ENCODE measurements at regions not wholly inside any gene's neighbourhood (a gene's known extent, or its start where the extent isn't known, plus 50 kb on each side); places are given as distances from the start of the nearest gene placed in this dataset.

GRCh38 chr9:119945686-119946085 lies 576.5 kb upstream of the BRINP1 start:
- CTCF ChIA-PET = no interaction called here

GRCh38 chr9:119941091-119941490 lies 571.9 kb upstream of the BRINP1 start:
- no peaks in the 10 kb centered on the region for H3K27me3 ChIP-seq (replicated peaks; ENCODE audit: insufficient read depth, low read depth, low read length, poor library complexity)
- no peak overlapping the region for H3K4me3 ChIP-seq (ENCODE audit: low read depth, low read length, poor library complexity, severe bottlenecking)
- ChIA-PET CTCF (no interaction called here), POLR2A (ENCODE audit: low non-redundant PET) (no interaction called here)
- no peaks in the 10 kb centered on the region for H3K4me1 ChIP-seq (ENCODE audit: insufficient read depth, low read length, poor library complexity, severe bottlenecking)
- no peak for DNase-seq (ENCODE audit: low spot score)
- no TSS peak for BruUV-seq (replicated peaks)
- no peak overlapping the region for H3K27ac ChIP-seq (ENCODE audit: low read depth, low read length, poor library complexity, severe bottlenecking)
- no peaks in the 10 kb centered on the region for H3K9me3 ChIP-seq (ENCODE audit: low read depth, low read length, poor library complexity, severe bottlenecking)
- intact Hi-C loops (cut with micrococcal nuclease; ENCODE audit: unreplicated experiment) = no loop called here
- no peaks in the 10 kb centered on the region for H3K36me3 ChIP-seq (ENCODE audit: insufficient read depth, low read length, poor library complexity, severe bottlenecking)
- TF ChIP-seq, protein P1, sequence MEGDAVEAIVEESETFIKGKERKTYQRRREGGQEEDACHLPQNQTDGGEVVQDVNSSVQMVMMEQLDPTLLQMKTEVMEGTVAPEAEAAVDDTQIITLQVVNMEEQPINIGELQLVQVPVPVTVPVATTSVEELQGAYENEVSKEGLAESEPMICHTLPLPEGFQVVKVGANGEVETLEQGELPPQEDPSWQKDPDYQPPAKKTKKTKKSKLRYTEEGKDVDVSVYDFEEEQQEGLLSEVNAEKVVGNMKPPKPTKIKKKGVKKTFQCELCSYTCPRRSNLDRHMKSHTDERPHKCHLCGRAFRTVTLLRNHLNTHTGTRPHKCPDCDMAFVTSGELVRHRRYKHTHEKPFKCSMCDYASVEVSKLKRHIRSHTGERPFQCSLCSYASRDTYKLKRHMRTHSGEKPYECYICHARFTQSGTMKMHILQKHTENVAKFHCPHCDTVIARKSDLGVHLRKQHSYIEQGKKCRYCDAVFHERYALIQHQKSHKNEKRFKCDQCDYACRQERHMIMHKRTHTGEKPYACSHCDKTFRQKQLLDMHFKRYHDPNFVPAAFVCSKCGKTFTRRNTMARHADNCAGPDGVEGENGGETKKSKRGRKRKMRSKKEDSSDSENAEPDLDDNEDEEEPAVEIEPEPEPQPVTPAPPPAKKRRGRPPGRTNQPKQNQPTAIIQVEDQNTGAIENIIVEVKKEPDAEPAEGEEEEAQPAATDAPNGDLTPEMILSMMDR (conservative IDR thresholded peaks at IDR 0.05; ENCODE audit: low read depth, low read length) = no peak
- TF ChIP-seq EZH2 (IDR thresholded peaks at IDR 0.05; ENCODE audit: borderline replicate concordance, low read depth, low read length, poor library complexity, severe bottlenecking) = no peak

More at GRCh38 chr9:119945686-119946085, 576.5 kb upstream of the BRINP1 start:
- POLR2A ChIA-PET (ENCODE audit: low non-redundant PET) = no interaction called here
- DNase-seq (ENCODE audit: low spot score) = no peak
- H3K4me3 ChIP-seq (ENCODE audit: low read depth, low read length, poor library complexity, severe bottlenecking) = no peak overlapping the region
- H3K27me3 ChIP-seq (replicated peaks; ENCODE audit: insufficient read depth, low read depth, low read length, poor library complexity) = no peaks in the 10 kb centered on the region
- TF ChIP-seq EZH2 (IDR thresholded peaks at IDR 0.05; ENCODE audit: borderline replicate concordance, low read depth, low read length, poor library complexity, severe bottlenecking) = no peak
- TF ChIP-seq, protein P1 (conservative IDR thresholded peaks at IDR 0.05; ENCODE audit: low read depth, low read length) = no peak
- no peaks in the 10 kb centered on the region for H3K9me3 ChIP-seq (ENCODE audit: low read depth, low read length, poor library complexity, severe bottlenecking)
- BruUV-seq (replicated peaks) = no TSS peak
- H3K4me1 ChIP-seq (ENCODE audit: insufficient read depth, low read length, poor library complexity, severe bottlenecking) = no peaks in the 10 kb centered on the region
- H3K36me3 ChIP-seq (ENCODE audit: insufficient read depth, low read length, poor library complexity, severe bottlenecking) = no peaks in the 10 kb centered on the region
- intact Hi-C loops (cut with micrococcal nuclease; ENCODE audit: unreplicated experiment) = no loop called here
- no peak overlapping the region for H3K27ac ChIP-seq (ENCODE audit: low read depth, low read length, poor library complexity, severe bottlenecking)

DNA sequence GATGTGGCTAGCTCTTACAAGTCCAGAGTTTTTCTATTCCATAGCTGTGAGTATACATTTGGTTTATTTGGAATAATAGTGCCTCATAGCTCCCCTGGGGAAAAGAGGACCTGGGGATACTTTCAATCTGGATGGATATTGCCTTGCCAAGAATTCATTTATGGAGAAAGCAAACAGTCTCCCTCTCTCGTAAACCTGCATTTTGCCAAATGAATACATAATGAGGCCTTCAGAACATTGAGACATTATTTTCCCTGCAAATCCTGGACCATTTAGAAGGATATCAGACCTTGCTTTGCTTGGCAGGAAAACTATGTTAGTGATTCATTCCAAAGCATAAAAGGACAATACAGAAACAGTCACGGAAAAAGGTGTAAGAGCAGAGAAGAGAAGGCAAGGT lies 569.6 kb upstream of the BRINP1 start:
- H3K4me3 ChIP-seq (ENCODE audit: low read depth, low read length, poor library complexity, severe bottlenecking) = no peak overlapping the region
- H3K9me3 ChIP-seq (ENCODE audit: low read depth, low read length, poor library complexity, severe bottlenecking) = no peaks in the 10 kb centered on the region
- ChIA-PET POLR2A (ENCODE audit: low non-redundant PET) (no interaction called here), CTCF (no interaction called here)
- H3K36me3 ChIP-seq (ENCODE audit: insufficient read depth, low read length, poor library complexity, severe bottlenecking) = no peaks in the 10 kb centered on the region
- TF ChIP-seq, protein P1 (conservative IDR thresholded peaks at IDR 0.05; ENCODE audit: low read depth, low read length) = no peak
- no peak for TF ChIP-seq EZH2 (IDR thresholded peaks at IDR 0.05; ENCODE audit: borderline replicate concordance, low read depth, low read length, poor library complexity, severe bottlenecking)
- no peak for DNase-seq (ENCODE audit: low spot score)
- no peaks in the 10 kb centered on the region for H3K4me1 ChIP-seq (ENCODE audit: insufficient read depth, low read length, poor library complexity, severe bottlenecking)
- H3K27me3 ChIP-seq (replicated peaks; ENCODE audit: insufficient read depth, low read depth, low read length, poor library complexity) = no peaks in the 10 kb centered on the region
- no TSS peak for BruUV-seq (replicated peaks)
- H3K27ac ChIP-seq (ENCODE audit: low read depth, low read length, poor library complexity, severe bottlenecking) = no peak overlapping the region
- intact Hi-C loops (cut with micrococcal nuclease; ENCODE audit: unreplicated experiment) = no loop called here
